ENCODE measurements at regions not wholly inside any gene's neighbourhood (a gene's known extent, or its start where the extent isn't known, plus 50 kb on each side); places are given as distances from the start of the nearest gene placed in this dataset.

DNA sequence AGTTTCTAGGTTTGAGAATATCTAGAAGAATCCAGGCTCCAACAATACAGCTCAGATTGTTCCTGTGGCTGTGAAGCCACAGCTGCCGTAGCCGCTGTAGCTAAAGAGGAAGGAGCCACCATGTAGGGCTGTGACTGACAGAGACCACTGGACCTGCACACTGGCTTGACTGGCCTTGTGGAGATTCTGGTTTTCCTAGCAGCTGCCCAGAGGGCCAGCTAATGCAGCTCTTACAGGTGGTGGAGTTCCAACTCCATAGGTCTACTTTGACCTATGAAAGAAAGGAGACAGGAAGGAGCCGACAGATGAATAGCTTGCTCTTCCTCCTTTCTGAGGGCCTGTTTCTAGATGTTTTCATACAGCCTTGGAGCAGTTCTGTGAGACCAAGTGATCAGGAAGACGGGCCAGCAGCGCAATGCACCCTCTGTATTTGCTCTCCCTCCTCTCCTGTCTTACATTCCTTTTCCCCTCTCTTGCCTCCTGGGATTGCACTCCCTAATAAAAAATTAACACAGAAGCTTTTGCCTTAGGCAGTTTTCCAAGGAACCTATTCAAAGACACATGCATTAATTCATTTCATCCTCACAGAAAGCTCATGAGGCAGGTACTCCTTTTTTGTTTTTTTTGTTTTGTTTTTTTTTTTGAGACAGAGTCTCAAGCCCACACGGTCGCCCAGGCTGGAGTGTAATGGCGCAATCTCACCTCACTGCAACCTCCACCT lies 51.8 kb upstream of the MYB start:
- no peaks in the 10 kb centered on the region for H3K79me2 ChIP-seq (ENCODE audit: control insufficient read depth, insufficient read depth, low read length)
- no peaks in the 10 kb centered on the region for H4K20me1 ChIP-seq (ENCODE audit: control insufficient read depth, extremely low read depth, insufficient read depth, low read length)
- H3K9ac ChIP-seq (ENCODE audit: insufficient read depth, low read length): no peak overlapping the region
- no peaks in the 10 kb centered on the region for H3K36me3 ChIP-seq (ENCODE audit: control insufficient read depth, insufficient read depth, low read length)
- no peak overlapping the region for H3K27ac ChIP-seq (ENCODE audit: insufficient read depth, low read length)
- TF ChIP-seq, protein P1, sequence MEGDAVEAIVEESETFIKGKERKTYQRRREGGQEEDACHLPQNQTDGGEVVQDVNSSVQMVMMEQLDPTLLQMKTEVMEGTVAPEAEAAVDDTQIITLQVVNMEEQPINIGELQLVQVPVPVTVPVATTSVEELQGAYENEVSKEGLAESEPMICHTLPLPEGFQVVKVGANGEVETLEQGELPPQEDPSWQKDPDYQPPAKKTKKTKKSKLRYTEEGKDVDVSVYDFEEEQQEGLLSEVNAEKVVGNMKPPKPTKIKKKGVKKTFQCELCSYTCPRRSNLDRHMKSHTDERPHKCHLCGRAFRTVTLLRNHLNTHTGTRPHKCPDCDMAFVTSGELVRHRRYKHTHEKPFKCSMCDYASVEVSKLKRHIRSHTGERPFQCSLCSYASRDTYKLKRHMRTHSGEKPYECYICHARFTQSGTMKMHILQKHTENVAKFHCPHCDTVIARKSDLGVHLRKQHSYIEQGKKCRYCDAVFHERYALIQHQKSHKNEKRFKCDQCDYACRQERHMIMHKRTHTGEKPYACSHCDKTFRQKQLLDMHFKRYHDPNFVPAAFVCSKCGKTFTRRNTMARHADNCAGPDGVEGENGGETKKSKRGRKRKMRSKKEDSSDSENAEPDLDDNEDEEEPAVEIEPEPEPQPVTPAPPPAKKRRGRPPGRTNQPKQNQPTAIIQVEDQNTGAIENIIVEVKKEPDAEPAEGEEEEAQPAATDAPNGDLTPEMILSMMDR (conservative IDR thresholded peaks at IDR 0.05 in 1 of 2, IDR thresholded peaks at IDR 0.05 in 1 of 2; ENCODE audit: low read depth in 1 of 2, low read length in 2 of 2): no peak
- TF ChIP-seq EZH2 (IDR thresholded peaks at IDR 0.05; ENCODE audit: low read length, missing control alignments): no peak
- H3K9me3 ChIP-seq (ENCODE audit: control insufficient read depth, insufficient read depth, low read depth, low read length): no peaks in the 10 kb centered on the region
- H3K4me3 ChIP-seq (replicated peaks in 1 of 4; ENCODE audit: control extremely low read depth in 1 of 4, insufficient read depth in 1 of 4, low read depth in 3 of 4, low read length in 4 of 4): no peak overlapping the region
- H3K27me3 ChIP-seq (ENCODE audit: control insufficient read depth, insufficient read depth, low read length): no peaks in the 10 kb centered on the region
- no peaks in the 10 kb centered on the region for H3K4me1 ChIP-seq (ENCODE audit: control insufficient read depth, extremely low read depth, insufficient read depth, low read length)
- H3K4me2 ChIP-seq (ENCODE audit: extremely low read depth, insufficient read depth, low read length): no peak overlapping the region
- no peak overlapping the region for H2AFZ ChIP-seq (ENCODE audit: low read length)
- no peak for DNase-seq (ENCODE audit: low read depth in 2 of 2)

DNA sequence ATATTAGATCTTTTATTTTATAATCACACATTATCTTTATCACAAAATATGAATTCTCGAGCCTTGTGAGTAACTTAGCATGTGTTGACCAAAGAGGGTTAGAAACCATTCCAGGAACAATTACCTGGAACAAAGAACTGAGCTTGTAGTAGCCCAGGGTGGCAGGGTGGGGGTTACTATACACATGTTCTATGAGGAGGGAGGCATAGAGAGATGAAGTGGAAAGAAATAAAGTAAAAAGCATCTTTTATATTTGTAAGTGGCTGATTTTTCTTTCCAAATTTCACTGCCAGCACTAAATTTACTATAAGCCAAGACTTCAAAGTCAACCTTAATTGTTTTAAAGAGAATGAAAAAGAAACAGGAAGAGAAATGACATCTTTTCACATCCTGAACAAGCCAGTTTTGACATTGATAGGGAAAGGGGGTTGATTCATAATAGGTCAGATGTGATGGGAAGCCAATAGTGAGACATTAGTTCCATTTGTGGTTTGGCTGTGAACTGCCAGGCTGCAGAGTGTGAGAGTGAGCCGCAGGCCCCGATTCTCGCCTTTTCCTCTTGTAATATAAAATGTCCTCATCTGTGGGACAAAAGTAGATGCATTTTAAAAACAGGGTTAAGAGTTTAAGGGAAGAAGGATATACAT lies 52.7 kb upstream of the MYB start:
- no peak overlapping the region for H3K4me3 ChIP-seq (replicated peaks in 1 of 4; ENCODE audit: control extremely low read depth in 1 of 4, insufficient read depth in 1 of 4, low read depth in 3 of 4, low read length in 4 of 4)
- TF ChIP-seq, protein P1 (conservative IDR thresholded peaks at IDR 0.05 in 1 of 2, IDR thresholded peaks at IDR 0.05 in 1 of 2; ENCODE audit: low read depth in 1 of 2, low read length in 2 of 2): no peak
- no peak for TF ChIP-seq EZH2 (IDR thresholded peaks at IDR 0.05; ENCODE audit: low read length, missing control alignments)
- H3K79me2 ChIP-seq (ENCODE audit: control insufficient read depth, insufficient read depth, low read length): no peaks in the 10 kb centered on the region
- no peaks in the 10 kb centered on the region for H3K4me1 ChIP-seq (ENCODE audit: control insufficient read depth, extremely low read depth, insufficient read depth, low read length)
- no peak overlapping the region for H3K4me2 ChIP-seq (ENCODE audit: extremely low read depth, insufficient read depth, low read length)
- H3K9ac ChIP-seq (ENCODE audit: insufficient read depth, low read length): no peak overlapping the region
- DNase-seq (ENCODE audit: low read depth in 2 of 2): no peak
- no peaks in the 10 kb centered on the region for H4K20me1 ChIP-seq (ENCODE audit: control insufficient read depth, extremely low read depth, insufficient read depth, low read length)
- no peaks in the 10 kb centered on the region for H3K27me3 ChIP-seq (ENCODE audit: control insufficient read depth, insufficient read depth, low read length)
- no peaks in the 10 kb centered on the region for H3K9me3 ChIP-seq (ENCODE audit: control insufficient read depth, insufficient read depth, low read depth, low read length)
- no peaks in the 10 kb centered on the region for H3K36me3 ChIP-seq (ENCODE audit: control insufficient read depth, insufficient read depth, low read length)
- no peak overlapping the region for H2AFZ ChIP-seq (ENCODE audit: low read length)
- no peak overlapping the region for H3K27ac ChIP-seq (ENCODE audit: insufficient read depth, low read length)

DNA sequence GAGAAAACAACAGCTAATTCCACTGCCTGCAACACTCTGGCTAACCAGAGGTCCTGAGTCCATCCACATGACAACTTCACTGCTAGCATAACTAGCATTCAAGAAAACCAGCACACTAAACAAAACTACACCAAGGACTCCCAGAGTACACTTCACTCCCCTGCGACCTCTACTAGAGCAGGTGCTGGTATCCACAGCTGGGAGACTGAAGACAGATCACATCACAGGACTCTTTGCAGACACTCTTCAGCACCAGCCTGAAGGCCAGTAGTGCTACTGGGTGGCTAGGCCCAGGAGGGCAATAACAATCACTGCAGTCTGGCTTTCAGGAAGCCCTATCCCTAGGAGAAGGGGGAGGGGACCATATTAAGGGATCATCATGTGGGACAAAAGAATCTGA lies 54.4 kb upstream of the MYB start:
- H2AFZ ChIP-seq (ENCODE audit: low read length): no peak overlapping the region
- H3K27me3 ChIP-seq (ENCODE audit: control insufficient read depth, insufficient read depth, low read length): no peaks in the 10 kb centered on the region
- H3K4me3 ChIP-seq (replicated peaks in 1 of 4; ENCODE audit: control extremely low read depth in 1 of 4, insufficient read depth in 1 of 4, low read depth in 3 of 4, low read length in 4 of 4): no peak overlapping the region
- H3K27ac ChIP-seq (ENCODE audit: insufficient read depth, low read length): no peak overlapping the region
- no peaks in the 10 kb centered on the region for H3K4me1 ChIP-seq (ENCODE audit: control insufficient read depth, extremely low read depth, insufficient read depth, low read length)
- no peaks in the 10 kb centered on the region for H3K36me3 ChIP-seq (ENCODE audit: control insufficient read depth, insufficient read depth, low read length)
- TF ChIP-seq, protein P1 (conservative IDR thresholded peaks at IDR 0.05 in 1 of 2, IDR thresholded peaks at IDR 0.05 in 1 of 2; ENCODE audit: low read depth in 1 of 2, low read length in 2 of 2): no peak
- TF ChIP-seq EZH2 (IDR thresholded peaks at IDR 0.05; ENCODE audit: low read length, missing control alignments): no peak
- H3K9me3 ChIP-seq (ENCODE audit: control insufficient read depth, insufficient read depth, low read depth, low read length): no peaks in the 10 kb centered on the region
- H3K4me2 ChIP-seq (ENCODE audit: extremely low read depth, insufficient read depth, low read length): no peak overlapping the region
- no peaks in the 10 kb centered on the region for H3K79me2 ChIP-seq (ENCODE audit: control insufficient read depth, insufficient read depth, low read length)
- DNase-seq (ENCODE audit: low read depth in 2 of 2): no peak
- no peaks in the 10 kb centered on the region for H4K20me1 ChIP-seq (ENCODE audit: control insufficient read depth, extremely low read depth, insufficient read depth, low read length)
- H3K9ac ChIP-seq (ENCODE audit: insufficient read depth, low read length): no peak overlapping the region
